GM12878 (cell line): ENCODE measurements at regions not wholly inside any gene's neighbourhood (a gene's known extent, or its start where the extent isn't known, plus 50 kb on each side); places are given as distances from the start of the nearest gene placed in this dataset.

Experiments used
- ATAC-seq: fragments of 200-7000 bp; cut with Tn5 transposase; 3 replicates; pipeline ENCODE4 v1.9.1; 2020; ENCODE audit warnings: mild to moderate bottlenecking, moderate library complexity
- BruUV-seq: library from RNA; stranded (reverse); fragments of 400-500 nt; replicated peaks from 2 replicates; lab custom pipeline; 2021; lab: Mats Ljungman, UMichigan
- CTCF ChIA-PET: fragments of 300-600 bp; sonication (Branson Sonifier 250); formaldehyde crosslinking; extraction: SDS; loops from one replicate; lab custom pipeline; 2021; ENCODE audit warnings: inconsistent platforms; lab: Yijun Ruan, JAX
- POLR2A ChIA-PET: fragments of 350-600 bp; formaldehyde crosslinking; extraction: SDS; loops from one replicate; lab custom pipeline; 2021; ENCODE audit warnings: inconsistent platforms; lab: Charles Lee
- RAD21 ChIA-PET: fragments of 300-600 bp; sonication (Branson Sonifier 250); formaldehyde crosslinking; loops from one replicate; lab custom pipeline; 2023; ENCODE audit warnings: antibody characterized with exemption; ENCODE audit not compliant: unreplicated experiment; lab: Charles Lee
- SMC1A ChIA-PET: fragments of 300-600 bp; sonication (Branson Sonifier 250); formaldehyde crosslinking; loops from one replicate; lab custom pipeline; 2023; ENCODE audit not compliant: unreplicated experiment, uncharacterized antibody; lab: Charles Lee
- DNase-seq: peaks from one replicate; pipeline ENCODE4 v3.0.0-alpha.2; 2011; ENCODE audit warnings: low read depth, low spot score
- FAIRE-seq: peaks from 3 replicates; lab custom pipeline; 2011; peaks lifted over from hg19 to GRCh38; lab: Jason Lieb, UNC
- H2AFZ ChIP-seq: 2 replicates; pipeline ENCODE4 v1.6.0; 2011; ENCODE audit warnings: low read depth, low read length, control low read depth; ENCODE audit not compliant: control insufficient read depth
- H3K27ac ChIP-seq: 2 replicates; pipeline ENCODE4 v1.5.1; 2011; ENCODE audit warnings: control low read depth; ENCODE audit not compliant: control insufficient read depth, insufficient read depth
- H3K27me3 ChIP-seq, 2 experiments: replicated peaks in 1 of 2; 2 replicates each; pipeline versions ENCODE4 v1.6.0 to v1.6.1; 2011; ENCODE audit warnings: low read length in 1 of 2; ENCODE audit not compliant: control insufficient read depth in 2 of 2, insufficient read depth in 2 of 2
- H3K36me3 ChIP-seq, 2 experiments: 2 replicates each; pipeline ENCODE4 v1.5.1; 2011; ENCODE audit warnings: low read length in 1 of 2; ENCODE audit not compliant: control insufficient read depth in 2 of 2, insufficient read depth in 2 of 2
- H3K4me1 ChIP-seq: 2 replicates; pipeline ENCODE4 v1.6.1; 2011; ENCODE audit warnings: mild to moderate bottlenecking, low read length, moderate library complexity, mixed read lengths; ENCODE audit not compliant: control insufficient read depth, insufficient read depth
- H3K4me2 ChIP-seq: 2 replicates; pipeline ENCODE4 v1.6.0; 2011; ENCODE audit warnings: control low read depth; ENCODE audit not compliant: control insufficient read depth, insufficient read depth
- H3K4me3 ChIP-seq: fragments of 200-600 bp; sonication (generic); 2 replicates; pipeline ENCODE4 v1.5.1; 2016
- H3K79me2 ChIP-seq: 2 replicates; pipeline ENCODE4 v1.6.0; 2011; ENCODE audit warnings: low read length; ENCODE audit not compliant: control insufficient read depth, insufficient read depth
- H3K9ac ChIP-seq: 2 replicates; pipeline ENCODE4 v1.8.0; 2011; ENCODE audit warnings: low read length, control low read depth, mixed read lengths; ENCODE audit not compliant: control insufficient read depth, insufficient read depth
- H3K9me3 ChIP-seq: replicated peaks from 3 replicates; pipeline ENCODE4 v1.5.1; 2011; ENCODE audit warnings: mild to moderate bottlenecking, low read length; ENCODE audit not compliant: control insufficient read depth, insufficient read depth
- H4K20me1 ChIP-seq: 2 replicates; pipeline ENCODE4 v1.6.0; 2011; ENCODE audit not compliant: control insufficient read depth, insufficient read depth
- DPF2 ChIP-seq: fragments of 450-650 bp; IDR thresholded peaks from 2 replicates; pipeline ENCODE4 v1.6.1; 2017; ENCODE audit warnings: mild to moderate bottlenecking
- EZH2 ChIP-seq: IDR thresholded peaks from 2 replicates; pipeline ENCODE4 v1.6.1; 2012; ENCODE audit warnings: low read depth, mild to moderate bottlenecking, control low read depth, inconsistent platforms, low read length, borderline replicate concordance; ENCODE audit not compliant: control insufficient read depth
- FOS ChIP-seq: IDR thresholded peaks from 3 replicates; pipeline ENCODE4 v1.6.1; 2011; ENCODE audit warnings: borderline replicate concordance; ENCODE audit not compliant: insufficient read length; ENCODE audit errors: extremely low read depth
- HDGF ChIP-seq: fragments of 450-650 bp; IDR thresholded peaks from 2 replicates; pipeline ENCODE4 v1.6.1; 2016; ENCODE audit warnings: antibody characterized with exemption
- KLF5 ChIP-seq: fragments of 450-650 bp; IDR thresholded peaks from 2 replicates; pipeline ENCODE4 v1.6.1; 2014; ENCODE audit warnings: mild to moderate bottlenecking; ENCODE audit not compliant: partially characterized antibody
- LARP7 ChIP-seq: fragments of 450-650 bp; IDR thresholded peaks from 2 replicates; pipeline ENCODE4 v1.6.1; 2017; ENCODE audit warnings: mild to moderate bottlenecking
- MXI1 ChIP-seq: fragments of 150-350 bp; IDR thresholded peaks from 2 replicates; pipeline ENCODE4 v1.6.1; 2011; ENCODE audit warnings: low read depth, mild to moderate bottlenecking, inconsistent platforms, low read length, improper control_type of control experiment
- NR2F1 ChIP-seq: fragments of 450-650 bp; conservative IDR thresholded peaks from 2 replicates; pipeline ENCODE4 v1.6.1; 2017; ENCODE audit warnings: mild to moderate bottlenecking
- NRF1 ChIP-seq: conservative IDR thresholded peaks from 2 replicates; pipeline ENCODE4 v1.6.1; 2011; ENCODE audit warnings: mild to moderate bottlenecking, low read depth, low read length, improper control_type of control experiment
- PML ChIP-seq: IDR thresholded peaks from 2 replicates; pipeline ENCODE4 v1.6.1; 2012; ENCODE audit warnings: low read length, inconsistent platforms
- RCOR1 ChIP-seq: conservative IDR thresholded peaks from 2 replicates; pipeline ENCODE4 v1.6.1; 2012; ENCODE audit warnings: low read depth, low read length, improper control_type of control experiment
- RUNX3 ChIP-seq: IDR thresholded peaks from 2 replicates; pipeline ENCODE4 v1.6.1; 2012; ENCODE audit warnings: low read length, inconsistent platforms
- SMARCA5 ChIP-seq: fragments of 450-650 bp; IDR thresholded peaks from 2 replicates; pipeline ENCODE4 v1.6.1; 2017; ENCODE audit warnings: mild to moderate bottlenecking
- SPI1 ChIP-seq: IDR thresholded peaks from 2 replicates; pipeline ENCODE4 v1.6.1; 2011; ENCODE audit warnings: low read depth, mild to moderate bottlenecking, low read length, moderate library complexity, borderline replicate concordance; ENCODE audit not compliant: insufficient read depth
- SREBF1 ChIP-seq: IDR thresholded peaks from 2 replicates; pipeline ENCODE4 v1.6.1; 2012; ENCODE audit warnings: mild to moderate bottlenecking, low read length
- TCF7 ChIP-seq: IDR thresholded peaks from 2 replicates; pipeline ENCODE4 v1.6.1; 2014; ENCODE audit warnings: antibody characterized with exemption, borderline replicate concordance
- ZBTB33 ChIP-seq: fragments of 450-650 bp; IDR thresholded peaks from 2 replicates; pipeline ENCODE4 v1.6.1; 2017; ENCODE audit warnings: mild to moderate bottlenecking
- ZNF384 ChIP-seq: IDR thresholded peaks from 2 replicates; pipeline ENCODE4 v1.6.1; 2012; ENCODE audit warnings: low read depth, mild to moderate bottlenecking, low read length, improper control_type of control experiment, borderline replicate concordance
- WGBS: methylation state at CpG from one replicate; pipeline ENCODE4 v1.1.6; 2016; ENCODE audit warnings: low lambda C conversion rate; ENCODE audit not compliant: insufficient replicate concordance, insufficient coverage; ENCODE audit errors: missing lambda C conversion rate; 5-methylcytosine and 5-hydroxymethylcytosine counted together
- in situ Hi-C: fragments of 300-500 bp; cut with MboI; formaldehyde crosslinking; loops from 9 replicates; pipeline ENCODE4 v1.14.3; 2018; ENCODE audit warnings: mixed read lengths
- intact Hi-C: fragments of 100-400 bp; cut with micrococcal nuclease; formaldehyde crosslinking; loops from one replicate; pipeline ENCODE4 v1.14.2; 2022; ENCODE audit not compliant: unreplicated experiment
- TF ChIP-seq, protein P1 (sequence below): fragments of 450-650 bp; IDR thresholded peaks from 2 replicates; pipeline ENCODE4 v1.6.1; 2017; ENCODE audit warnings: mild to moderate bottlenecking, low read depth, inconsistent platforms; ENCODE audit not compliant: poor library complexity, severe bottlenecking
- TF ChIP-seq, protein P2 (sequence below): IDR thresholded peaks from 2 replicates; pipeline ENCODE4 v1.6.1; 2012; ENCODE audit warnings: low read length, inconsistent platforms

DNA sequence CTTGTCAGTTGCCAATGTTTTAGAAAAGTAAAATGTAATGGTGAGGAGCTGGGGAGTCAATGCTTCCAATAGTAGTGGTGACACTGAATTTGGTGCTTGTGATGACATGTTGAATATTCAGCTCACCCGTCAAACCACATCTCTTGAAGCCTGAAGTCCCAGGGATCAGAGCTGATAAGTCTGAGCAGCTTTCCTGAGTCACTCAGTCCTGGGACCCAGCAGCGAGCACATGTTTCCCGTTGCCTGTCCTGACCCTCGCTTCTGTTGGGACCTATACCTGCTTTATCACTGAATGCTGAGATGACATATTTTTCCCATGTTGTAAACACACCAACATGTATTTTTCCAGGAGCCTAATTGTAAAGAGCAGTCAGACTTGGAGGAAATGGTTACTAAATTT, 693.6 kb downstream of the QKI start (continued):
- TF ChIP-seq LARP7 (no peak), DPF2 (no peak), SREBF1 (no peak)
- TF ChIP-seq, protein P1, sequence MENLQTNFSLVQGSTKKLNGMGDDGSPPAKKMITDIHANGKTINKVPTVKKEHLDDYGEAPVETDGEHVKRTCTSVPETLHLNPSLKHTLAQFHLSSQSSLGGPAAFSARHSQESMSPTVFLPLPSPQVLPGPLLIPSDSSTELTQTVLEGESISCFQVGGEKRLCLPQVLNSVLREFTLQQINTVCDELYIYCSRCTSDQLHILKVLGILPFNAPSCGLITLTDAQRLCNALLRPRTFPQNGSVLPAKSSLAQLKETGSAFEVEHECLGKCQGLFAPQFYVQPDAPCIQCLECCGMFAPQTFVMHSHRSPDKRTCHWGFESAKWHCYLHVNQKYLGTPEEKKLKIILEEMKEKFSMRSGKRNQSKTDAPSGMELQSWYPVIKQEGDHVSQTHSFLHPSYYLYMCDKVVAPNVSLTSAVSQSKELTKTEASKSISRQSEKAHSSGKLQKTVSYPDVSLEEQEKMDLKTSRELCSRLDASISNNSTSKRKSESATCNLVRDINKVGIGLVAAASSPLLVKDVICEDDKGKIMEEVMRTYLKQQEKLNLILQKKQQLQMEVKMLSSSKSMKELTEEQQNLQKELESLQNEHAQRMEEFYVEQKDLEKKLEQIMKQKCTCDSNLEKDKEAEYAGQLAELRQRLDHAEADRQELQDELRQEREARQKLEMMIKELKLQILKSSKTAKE: no peak

- H3K4me2 ChIP-seq: no peak overlapping the region
- intact Hi-C loops: loop anchor here (10.0 kb wide), 2 partner anchors 693 to 817 kb away; partner anchors contain the start of gene QKI
- H3K79me2 ChIP-seq: no peaks in the 10 kb centered on the region
- TF ChIP-seq FOS: no peak
- TF ChIP-seq RCOR1: no peak
- no peak for TF ChIP-seq KLF5
- TF ChIP-seq RUNX3: no peak
- TF ChIP-seq TCF7: no peak
- no peak for TF ChIP-seq SMARCA5
- TF ChIP-seq NR2F1: no peak
- TF ChIP-seq SPI1: no peak
- TF ChIP-seq ZNF384: no peak
- no peak for TF ChIP-seq MXI1
- no peak for TF ChIP-seq ZBTB33
- TF ChIP-seq, protein P2, sequence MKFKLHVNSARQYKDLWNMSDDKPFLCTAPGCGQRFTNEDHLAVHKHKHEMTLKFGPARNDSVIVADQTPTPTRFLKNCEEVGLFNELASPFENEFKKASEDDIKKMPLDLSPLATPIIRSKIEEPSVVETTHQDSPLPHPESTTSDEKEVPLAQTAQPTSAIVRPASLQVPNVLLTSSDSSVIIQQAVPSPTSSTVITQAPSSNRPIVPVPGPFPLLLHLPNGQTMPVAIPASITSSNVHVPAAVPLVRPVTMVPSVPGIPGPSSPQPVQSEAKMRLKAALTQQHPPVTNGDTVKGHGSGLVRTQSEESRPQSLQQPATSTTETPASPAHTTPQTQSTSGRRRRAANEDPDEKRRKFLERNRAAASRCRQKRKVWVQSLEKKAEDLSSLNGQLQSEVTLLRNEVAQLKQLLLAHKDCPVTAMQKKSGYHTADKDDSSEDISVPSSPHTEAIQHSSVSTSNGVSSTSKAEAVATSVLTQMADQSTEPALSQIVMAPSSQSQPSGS: no peak
- no peak for TF ChIP-seq EZH2
- no peak for TF ChIP-seq NRF1
- no peak for TF ChIP-seq HDGF
- no peak for TF ChIP-seq PML
- TF ChIP-seq, all 136 proteins: peak for 0
- Histone ChIP-seq H3K4me3 (no peak overlapping the region), H3K36me3 (no peaks in the 10 kb centered on the region), H2AFZ (no peak overlapping the region), H3K27ac (no peak overlapping the region), H3K9ac (no peak overlapping the region), H3K4me1 (no peaks in the 10 kb centered on the region), H4K20me1 (no peaks in the 10 kb centered on the region), H3K27me3 (no peaks in the 10 kb centered on the region), H3K9me3 (no peaks in the 10 kb centered on the region)
- FAIRE-seq (no peak), DNase-seq (no peak), ATAC-seq (no peak)
- RAD21 ChIA-PET: no interaction called here
- CTCF ChIA-PET: no interaction called here
- in situ Hi-C loops: no loop called here
- 38% methylated on average over 9 of the region's 9 CpGs for WGBS
- POLR2A ChIA-PET: no interaction called here
- SMC1A ChIA-PET: no interaction called here
- BruUV-seq: no TSS peak
Observed at GRCh38 chr6:164107297-164107995, 692.9 kb downstream of the QKI start.
